Mucosa of gallbladder (tissue), 1 donor: ENCODE measurements at regions not wholly inside any gene's neighbourhood (a gene's known extent, or its start where the extent isn't known, plus 50 kb on each side); places are given as distances from the start of the nearest gene placed in this dataset.

Experiments used
- DNase-seq: peaks from one replicate; pipeline ENCODE4 v3.0.0-alpha.2; 2020; ENCODE audit warnings: low spot score
- donor health status: DM: no; HTN: no; CAD: no.

GRCh38 chr1:79852004-79852403 is 845.5 kb upstream of the ADGRL4 start:
- no peak for DNase-seq

GRCh38 chr1:79849388-79849787 is 842.9 kb upstream of the ADGRL4 start:
- DNase-seq = no peak

GRCh38 chr1:79848316-79848715 is 841.8 kb upstream of the ADGRL4 start:
- DNase-seq = no peak

- DNase-seq = no peak
Observed at GRCh38 chr1:79847700-79848099, 841.2 kb upstream of the ADGRL4 start.

GRCh38 chr1:79845936-79846335 is 839.4 kb upstream of the ADGRL4 start:
- no peak for DNase-seq

DNA sequence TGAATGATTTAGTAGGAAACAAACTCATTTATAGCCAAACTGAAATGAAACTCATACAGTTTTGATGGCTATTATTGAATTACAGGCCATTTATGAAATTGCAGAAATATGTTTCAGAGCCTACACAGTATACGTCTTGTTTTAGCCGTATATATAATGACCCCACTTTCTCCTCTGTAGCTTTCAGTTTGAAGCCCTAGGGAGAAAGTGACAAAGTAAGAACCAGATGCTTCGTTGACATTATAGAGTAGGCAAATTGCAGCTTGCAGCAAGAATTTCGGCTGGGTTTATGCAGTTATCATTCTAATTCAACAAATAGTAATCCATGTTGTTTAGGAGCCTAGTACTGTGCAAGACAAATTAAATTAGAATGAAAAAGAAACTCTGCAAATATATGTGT is 836.3 kb upstream of the ADGRL4 start:
- no peak for DNase-seq

GRCh38 chr1:79839882-79840281 is 833.4 kb upstream of the ADGRL4 start:
- no peak for DNase-seq

- DNase-seq = no peak
Observed at GRCh38 chr1:79827446-79827845, 820.9 kb upstream of the ADGRL4 start.

GRCh38 chr1:79825551-79825950 is 819.0 kb upstream of the ADGRL4 start:
- DNase-seq = no peak

DNA sequence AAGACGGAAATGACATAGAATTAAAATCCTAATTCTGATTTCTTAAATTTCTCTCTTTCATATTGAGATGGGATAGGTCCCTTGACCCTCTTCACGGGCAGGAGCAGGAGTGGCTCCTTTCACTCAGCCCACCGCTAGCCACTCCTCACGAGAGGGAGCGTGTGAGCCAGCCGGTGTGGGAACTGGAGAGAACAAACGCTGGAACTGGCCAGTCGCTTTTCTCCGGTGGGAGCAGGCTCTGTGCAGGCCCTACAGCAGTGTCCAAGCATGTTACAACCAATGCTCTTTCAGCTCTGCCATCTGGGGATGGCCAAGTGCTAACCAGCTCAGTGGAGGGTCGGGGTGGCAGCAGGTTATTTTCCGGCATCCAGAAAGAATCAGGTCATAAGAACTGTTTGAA is 815.5 kb upstream of the ADGRL4 start:
- no peak for DNase-seq

DNA sequence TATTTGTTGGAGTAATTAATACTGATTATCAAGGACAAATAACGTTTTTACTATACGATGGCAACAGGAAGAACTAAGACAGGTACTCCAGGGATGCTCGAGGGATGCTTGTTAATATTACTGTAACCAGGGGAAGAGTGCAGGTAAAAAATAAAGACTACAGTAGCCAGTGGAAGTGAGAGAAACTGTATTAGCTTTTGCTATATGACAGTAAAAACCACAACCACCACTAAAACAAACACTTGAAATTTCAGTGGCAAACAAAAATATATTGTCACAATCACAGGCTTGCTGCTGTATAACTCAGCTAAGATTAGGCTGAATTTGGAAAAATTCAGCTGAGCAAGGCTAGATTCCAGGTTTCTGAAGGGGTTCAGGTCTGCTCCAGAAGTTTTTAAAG is 812.6 kb upstream of the ADGRL4 start:
- DNase-seq = no peak

DNA sequence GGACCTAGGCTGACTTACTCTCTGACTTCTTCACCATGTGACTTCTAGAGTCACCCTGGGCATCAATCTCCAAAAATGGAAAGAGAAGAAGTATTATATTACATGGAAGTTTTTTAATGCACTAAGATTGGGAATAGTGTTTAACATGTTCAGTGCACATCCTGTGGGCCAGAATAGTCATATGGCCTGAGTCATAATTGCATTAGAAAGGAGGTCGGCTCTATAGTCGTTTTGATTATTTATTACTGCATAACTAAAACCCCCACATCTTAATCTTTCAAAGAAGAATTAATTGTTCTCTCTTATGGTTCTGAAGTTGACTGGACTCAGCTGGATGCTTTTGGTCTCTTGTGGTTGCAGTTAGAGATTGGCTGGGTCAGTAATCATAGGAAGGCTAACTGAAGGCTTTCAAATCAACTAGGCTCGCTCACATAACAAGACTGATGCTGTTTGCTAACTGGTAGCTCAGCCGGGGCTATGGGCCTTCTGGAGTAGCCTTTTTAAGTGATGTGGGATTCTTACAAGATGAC is 810.6 kb upstream of the ADGRL4 start:
- no peak for DNase-seq

DNA sequence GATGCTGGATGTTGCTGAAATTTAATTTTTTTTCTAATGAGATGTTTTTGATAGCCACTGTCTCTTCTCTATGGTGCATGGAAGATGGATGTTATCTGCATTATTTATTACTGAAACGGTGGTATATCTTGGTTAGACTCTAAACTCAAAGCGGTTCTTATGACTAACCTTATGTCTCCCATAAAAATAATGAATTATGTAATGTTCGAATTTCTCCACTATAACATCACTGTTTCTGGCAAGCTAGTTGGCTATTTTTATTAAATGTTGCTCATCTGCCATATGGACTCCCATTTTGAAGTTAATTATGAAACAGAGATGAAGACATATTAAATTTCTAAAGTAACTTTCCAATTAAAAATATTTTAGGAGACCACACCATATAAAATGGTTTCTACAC is 808.6 kb upstream of the ADGRL4 start:
- no peak for DNase-seq

GRCh38 chr1:79811173-79811572 is 804.6 kb upstream of the ADGRL4 start:
- DNase-seq = no peak

GRCh38 chr1:79808816-79809475 is 802.4 kb upstream of the ADGRL4 start:
- no peak for DNase-seq

DNA sequence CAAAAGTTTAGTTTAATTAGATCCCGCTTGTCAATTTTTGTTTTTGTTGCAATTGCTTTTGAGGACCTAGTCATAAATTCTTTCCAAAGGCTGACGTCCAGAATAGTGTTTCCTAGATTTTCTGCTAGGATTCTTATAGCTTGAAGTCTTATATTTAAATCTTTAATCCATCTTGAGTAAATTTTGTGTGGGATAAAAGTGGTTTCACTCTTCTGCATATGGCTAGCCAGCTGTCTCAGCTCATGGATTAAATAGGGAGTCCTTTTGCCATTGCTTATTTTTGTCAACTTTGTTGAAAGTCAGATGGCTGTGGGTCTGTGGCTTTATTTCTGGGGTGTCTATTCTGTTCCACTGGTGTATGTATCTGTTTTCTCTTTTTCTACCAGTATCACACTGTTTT is 801.3 kb upstream of the ADGRL4 start:
- DNase-seq = no peak

DNA sequence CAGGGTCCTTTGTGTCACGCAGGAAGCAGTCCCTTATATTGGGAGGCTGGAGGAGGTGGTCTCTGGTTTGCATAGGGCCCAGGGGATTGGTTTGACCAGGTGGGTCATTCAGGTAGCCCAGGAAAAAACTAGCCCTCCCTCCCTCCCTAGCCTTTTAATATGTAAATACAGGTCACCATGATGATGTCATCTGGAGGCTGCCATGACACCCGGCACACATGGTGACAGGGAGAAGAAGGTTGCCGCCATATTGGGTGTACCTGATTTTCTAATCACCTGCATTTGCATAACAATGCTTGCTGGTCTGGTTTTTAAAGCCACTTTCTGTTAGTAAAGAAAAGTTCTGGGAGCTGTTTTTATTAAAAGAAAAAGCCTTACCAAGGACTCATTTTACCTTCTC is 791.0 kb upstream of the ADGRL4 start:
- no peak for DNase-seq

DNA sequence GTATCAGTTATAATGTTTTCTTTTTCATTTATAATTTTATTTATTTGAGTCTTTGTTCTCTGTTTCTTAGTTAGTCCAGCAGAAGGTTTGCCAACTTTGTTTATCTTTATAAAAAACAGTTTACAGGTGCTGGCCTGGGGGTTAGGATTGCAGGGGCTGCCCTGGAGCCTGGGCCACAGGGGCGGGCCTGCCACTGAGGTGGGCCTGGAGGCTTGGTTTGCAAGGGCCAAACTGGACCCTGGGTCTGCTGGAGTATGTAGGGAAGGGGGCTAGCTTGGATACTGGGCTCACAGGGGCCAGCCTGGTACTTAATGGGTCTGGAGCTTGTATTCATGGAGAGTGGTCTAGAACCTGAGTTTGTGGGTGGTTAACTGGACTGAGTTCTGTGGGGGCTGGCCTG is 789.9 kb upstream of the ADGRL4 start:
- DNase-seq = no peak

GRCh38 chr1:79792219-79792930 is 785.8 kb upstream of the ADGRL4 start:
- DNase-seq = no peak

GRCh38 chr1:79791488-79792218 is 785.1 kb upstream of the ADGRL4 start:
- DNase-seq = no peak

GRCh38 chr1:79790950-79791349 is 784.4 kb upstream of the ADGRL4 start:
- DNase-seq = no peak

DNA sequence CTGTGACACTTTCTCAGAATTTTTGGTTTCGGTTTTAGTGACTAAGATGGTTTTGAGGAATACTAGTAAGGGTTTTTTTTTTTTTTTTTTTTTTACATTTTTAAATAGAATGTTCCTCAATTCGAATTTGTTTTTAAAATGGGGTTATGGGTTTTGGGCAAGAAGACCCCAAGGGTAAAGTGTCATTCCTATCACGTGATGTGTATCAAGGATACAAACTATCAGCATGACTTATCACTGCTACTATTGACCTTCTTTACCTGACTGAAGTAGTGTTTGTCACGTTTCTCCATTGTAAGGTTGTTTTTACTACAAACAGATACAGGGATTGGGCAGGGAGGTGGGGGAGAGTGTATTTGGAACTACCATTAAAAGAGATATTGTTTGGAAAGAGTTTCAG is 781.1 kb upstream of the ADGRL4 start:
- DNase-seq = no peak

GRCh38 chr1:79785964-79786363 is 779.4 kb upstream of the ADGRL4 start:
- DNase-seq = no peak
